Mucosa of descending colon (tissue), 3 donors: ENCODE measurements at regions not wholly inside any gene's neighbourhood (a gene's known extent, or its start where the extent isn't known, plus 50 kb on each side); places are given as distances from the start of the nearest gene placed in this dataset.

ENCODE experiments used
- ATAC-seq: fragments of 200-7000 bp; cut with Tn5 transposase; one replicate; pipeline ENCODE4 v1.9.1; 2020; ENCODE audit warnings: mild to moderate bottlenecking, moderate library complexity
- DNase-seq, 3 donors: peaks; one replicate each; pipeline ENCODE4 v3.0.0-alpha.2; 2020
- H3K36me3 ChIP-seq: fragments of 200-600 bp; one replicate; pipeline ENCODE4 v1.8.0; 2021; ENCODE audit warnings: low read depth, mild to moderate bottlenecking
- H3K4me1 ChIP-seq: fragments of 200-600 bp; one replicate; pipeline ENCODE4 v1.8.0; 2021; ENCODE audit warnings: low read depth, mild to moderate bottlenecking
- H3K4me3 ChIP-seq: fragments of 200-600 bp; one replicate; pipeline ENCODE4 v1.8.0; 2021; ENCODE audit warnings: mild to moderate bottlenecking
- H3K9me3 ChIP-seq: fragments of 200-600 bp; one replicate; pipeline ENCODE4 v1.8.0; 2021; ENCODE audit warnings: mild to moderate bottlenecking
- intact Hi-C, 2 donors: fragments of 100-400 bp; cut with DNase I in 1 of 2; cut with micrococcal nuclease in 1 of 2; formaldehyde crosslinking; loops; one replicate each; pipeline versions ENCODE4 v1.11.0 to v1.11.1; 2022; cut with DNase I, micrococcal nuclease
- TF ChIP-seq, protein P1 (sequence below): fragments of 200-600 bp; IDR thresholded peaks from one replicate; pipeline ENCODE4 v1.8.0; 2022; ENCODE audit warnings: antibody characterized with exemption, mild to moderate bottlenecking
- donor health status: DM: no; HTN: no; CAD: no; lungs with moderate emphysema.
- donor health status: DM: no; HTN: no; CAD: no.
- donor health status: DM: no; HTN: yes; CAD: no.

GRCh38 chr5:165244407-165244806 lies 1739.0 kb downstream of the MAT2B start:
- no peaks in the 10 kb centered on the region for H3K4me1 ChIP-seq
- ATAC-seq (no peak), DNase-seq (no peak)
- no peak overlapping the region for H3K4me3 ChIP-seq
- intact Hi-C loops = no loop called here
- TF ChIP-seq, protein P1, sequence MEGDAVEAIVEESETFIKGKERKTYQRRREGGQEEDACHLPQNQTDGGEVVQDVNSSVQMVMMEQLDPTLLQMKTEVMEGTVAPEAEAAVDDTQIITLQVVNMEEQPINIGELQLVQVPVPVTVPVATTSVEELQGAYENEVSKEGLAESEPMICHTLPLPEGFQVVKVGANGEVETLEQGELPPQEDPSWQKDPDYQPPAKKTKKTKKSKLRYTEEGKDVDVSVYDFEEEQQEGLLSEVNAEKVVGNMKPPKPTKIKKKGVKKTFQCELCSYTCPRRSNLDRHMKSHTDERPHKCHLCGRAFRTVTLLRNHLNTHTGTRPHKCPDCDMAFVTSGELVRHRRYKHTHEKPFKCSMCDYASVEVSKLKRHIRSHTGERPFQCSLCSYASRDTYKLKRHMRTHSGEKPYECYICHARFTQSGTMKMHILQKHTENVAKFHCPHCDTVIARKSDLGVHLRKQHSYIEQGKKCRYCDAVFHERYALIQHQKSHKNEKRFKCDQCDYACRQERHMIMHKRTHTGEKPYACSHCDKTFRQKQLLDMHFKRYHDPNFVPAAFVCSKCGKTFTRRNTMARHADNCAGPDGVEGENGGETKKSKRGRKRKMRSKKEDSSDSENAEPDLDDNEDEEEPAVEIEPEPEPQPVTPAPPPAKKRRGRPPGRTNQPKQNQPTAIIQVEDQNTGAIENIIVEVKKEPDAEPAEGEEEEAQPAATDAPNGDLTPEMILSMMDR = no peak
- H3K36me3 ChIP-seq = no peaks in the 10 kb centered on the region
- H3K9me3 ChIP-seq = no peaks in the 10 kb centered on the region

- TF ChIP-seq, protein P1 = no peak
- no peaks in the 10 kb centered on the region for H3K36me3 ChIP-seq
- H3K9me3 ChIP-seq = no peaks in the 10 kb centered on the region
- intact Hi-C loops = no loop called here
- DNase-seq = no peak
- no peak overlapping the region for H3K4me3 ChIP-seq
- ATAC-seq = no peak
- H3K4me1 ChIP-seq = no peaks in the 10 kb centered on the region
Measured at GRCh38 chr5:165258197-165258771, 1752.9 kb downstream of the MAT2B start.

DNA sequence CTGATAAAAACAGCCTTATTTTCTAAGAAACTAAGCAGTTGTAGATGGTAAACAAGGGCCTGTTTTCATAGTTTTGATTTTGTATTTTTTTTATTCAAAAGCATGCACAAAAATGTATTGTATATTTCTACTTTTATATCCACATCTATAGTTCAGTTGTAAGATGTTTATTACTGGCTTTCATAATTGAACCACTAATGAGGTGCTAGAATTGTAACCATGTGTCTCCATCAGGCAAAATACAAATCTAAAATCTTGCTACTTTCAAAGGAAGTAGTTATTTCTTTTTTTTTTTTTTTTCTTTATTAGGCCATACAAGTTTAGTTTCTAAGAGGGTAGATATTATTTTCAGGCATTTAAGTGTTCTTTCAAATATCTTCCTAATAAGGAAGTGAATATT lies 1755.0 kb downstream of the MAT2B start:
- Histone ChIP-seq H3K4me1 (no peaks in the 10 kb centered on the region), H3K9me3 (no peaks in the 10 kb centered on the region), H3K36me3 (no peaks in the 10 kb centered on the region), H3K4me3 (no peak overlapping the region)
- TF ChIP-seq, protein P1 = no peak
- DNase-seq = no peak
- intact Hi-C loops = no loop called here
- no peak for ATAC-seq

- no peaks in the 10 kb centered on the region for H3K36me3 ChIP-seq
- H3K9me3 ChIP-seq = no peaks in the 10 kb centered on the region
- TF ChIP-seq, protein P1 = no peak
- H3K4me1 ChIP-seq = no peaks in the 10 kb centered on the region
- no peak for DNase-seq
- no peak for ATAC-seq
- no peak overlapping the region for H3K4me3 ChIP-seq
- intact Hi-C loops = no loop called here
Measured at GRCh38 chr5:165263536-165263935, 1758.1 kb downstream of the MAT2B start.

GRCh38 chr5:165266939-165267338 lies 1761.5 kb downstream of the MAT2B start:
- H3K4me1 ChIP-seq = no peaks in the 10 kb centered on the region
- H3K4me3 ChIP-seq = no peak overlapping the region
- H3K9me3 ChIP-seq = no peaks in the 10 kb centered on the region
- intact Hi-C loops = no loop called here
- DNase-seq (no peak), ATAC-seq (no peak)
- no peaks in the 10 kb centered on the region for H3K36me3 ChIP-seq
- TF ChIP-seq, protein P1 = no peak

DNA sequence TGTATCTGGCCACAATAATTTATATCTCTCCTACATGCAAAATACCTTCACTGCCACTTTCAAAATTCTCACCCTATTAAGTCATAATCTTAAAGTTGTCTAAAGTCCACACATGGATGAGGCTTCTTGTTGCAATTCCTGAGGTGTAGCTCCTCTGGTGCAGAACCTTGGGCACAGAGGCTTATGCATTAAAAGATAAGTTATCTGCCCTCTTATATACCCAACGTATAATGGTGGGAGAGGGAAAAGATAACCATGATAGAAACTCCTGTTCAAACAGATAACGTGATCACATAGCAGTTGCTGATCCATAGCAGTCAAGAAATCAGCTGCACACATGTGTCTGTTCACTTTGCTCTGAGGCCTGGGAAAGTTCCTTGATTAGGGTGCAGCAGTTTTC lies 1767.0 kb downstream of the MAT2B start:
- Histone ChIP-seq H3K4me1 (no peaks in the 10 kb centered on the region), H3K36me3 (no peaks in the 10 kb centered on the region), H3K4me3 (no peak overlapping the region), H3K9me3 (no peaks in the 10 kb centered on the region)
- ATAC-seq (no peak), DNase-seq (no peak)
- TF ChIP-seq, protein P1 = no peak
- intact Hi-C loops = no loop called here
